Thyroid gland (tissue), 1 donor: ENCODE measurements at regions not wholly inside any gene's neighbourhood (a gene's known extent, or its start where the extent isn't known, plus 50 kb on each side); places are given as distances from the start of the nearest gene placed in this dataset. TPM values are rescaled to one million over a fixed set of nuclear protein-coding genes. Genes with fewer than 3 reads are reported as not detected.

ENCODE experiments used
- small RNA-seq: library from RNA; depleted of rRNA; stranded (forward); fragments of <200 nt; gene quantifications from one replicate; pipeline ENCODE3, GENCODE V24; 2016

Small RNAs in the stretch of these regions (small RNA-seq; reads per million reads assigned to genes)
- gene CD24P4 (not detected), gene MTCYBP2 (not detected), gene RNU6-255P (not detected)
